ENCODE measurements at regions not wholly inside any gene's neighbourhood (a gene's known extent, or its start where the extent isn't known, plus 50 kb on each side); places are given as distances from the start of the nearest gene placed in this dataset.
"Not testable (repeated sequence)": the region's sequence is repeated elsewhere in the genome, so short reads cannot be mapped to it uniquely, and the experiment has no call there.

DNA sequence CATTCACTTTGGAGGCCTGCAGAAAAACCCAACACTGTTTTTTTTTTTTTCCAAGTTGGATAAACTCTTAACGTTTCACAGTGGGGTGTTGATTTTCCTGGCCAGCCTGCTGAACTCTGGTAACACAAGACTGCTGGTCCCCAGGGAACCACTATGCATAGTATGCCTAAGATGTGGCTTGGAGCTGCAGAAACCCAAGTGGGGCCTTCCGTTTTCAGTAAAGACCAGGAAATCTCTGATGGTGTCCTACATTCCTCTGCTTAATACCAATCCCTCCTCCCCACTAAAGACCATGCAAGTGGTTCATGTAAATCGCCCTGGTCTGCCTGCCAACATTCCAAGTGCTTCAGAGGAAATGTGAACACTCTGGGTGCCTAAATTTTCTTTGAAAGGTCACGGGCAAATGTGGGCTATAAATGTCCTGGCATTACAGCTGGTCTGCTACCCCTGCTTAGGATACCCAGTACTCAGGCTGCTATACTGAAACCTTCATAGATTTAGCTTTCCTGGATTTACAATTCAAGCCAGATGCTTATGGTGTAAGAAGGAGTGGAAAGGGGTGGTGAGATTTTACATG, 615.4 kb downstream of the MAFB start:
- DNase-seq (ENCODE audit: low read depth): no peak

DNA sequence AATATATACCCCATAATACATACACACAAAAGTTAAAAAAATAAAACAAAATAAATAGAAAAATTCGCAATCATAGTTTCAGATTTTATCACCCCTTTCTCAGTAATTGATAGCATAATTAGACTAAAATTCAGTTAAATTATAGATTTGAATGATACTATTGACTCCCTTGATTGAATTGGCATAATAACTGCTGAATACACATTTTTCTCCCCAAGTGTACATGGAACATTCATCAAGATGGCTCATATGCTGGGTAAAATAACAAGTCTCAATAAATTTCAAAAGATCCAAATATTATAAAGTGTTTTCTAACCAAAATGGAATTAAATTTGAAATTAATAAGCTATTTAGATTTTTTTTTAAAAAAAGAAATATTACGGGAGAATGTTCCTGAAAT, 616.1 kb downstream of the MAFB start:
- no peak for DNase-seq (ENCODE audit: low read depth)

DNA sequence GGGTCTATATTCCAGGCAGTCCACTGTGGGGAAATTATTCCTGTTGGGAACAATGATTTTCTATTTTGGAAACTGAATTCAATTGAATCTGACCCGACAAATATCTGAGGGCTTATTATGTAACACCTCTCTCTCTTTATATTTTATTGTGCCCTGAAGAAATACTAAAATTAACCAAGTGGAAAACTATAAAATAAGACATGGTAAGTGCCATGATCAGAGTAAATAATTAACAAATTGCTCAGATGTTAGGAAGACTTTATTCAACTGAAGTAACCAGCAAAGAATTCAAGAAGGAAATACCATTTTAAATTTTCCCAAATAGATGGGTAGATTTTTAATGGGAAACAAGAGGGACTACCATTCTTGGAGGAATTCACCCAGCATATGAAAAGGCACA, 632.9 kb downstream of the MAFB start:
- no peak for DNase-seq (ENCODE audit: low read depth)

DNA sequence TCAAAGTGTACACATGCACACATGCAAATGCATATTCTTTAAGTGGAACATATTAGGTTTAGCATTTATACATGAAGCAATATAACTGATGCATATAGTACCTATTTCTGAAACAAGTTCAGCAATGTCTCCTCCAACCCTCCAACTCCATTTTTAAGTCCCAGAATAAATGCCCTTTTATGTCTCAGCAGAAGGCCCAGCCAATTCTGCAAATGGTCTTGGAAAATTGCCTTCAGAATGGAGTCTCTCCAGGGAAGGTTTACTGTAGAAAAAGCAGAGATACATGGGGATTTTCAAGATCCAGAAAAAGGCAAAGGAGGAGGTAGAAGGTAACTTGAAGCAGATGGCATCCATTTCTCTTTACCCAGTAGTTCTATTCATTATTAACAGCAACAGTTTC, 633.3 kb downstream of the MAFB start:
- DNase-seq (ENCODE audit: low read depth): no peak

DNA sequence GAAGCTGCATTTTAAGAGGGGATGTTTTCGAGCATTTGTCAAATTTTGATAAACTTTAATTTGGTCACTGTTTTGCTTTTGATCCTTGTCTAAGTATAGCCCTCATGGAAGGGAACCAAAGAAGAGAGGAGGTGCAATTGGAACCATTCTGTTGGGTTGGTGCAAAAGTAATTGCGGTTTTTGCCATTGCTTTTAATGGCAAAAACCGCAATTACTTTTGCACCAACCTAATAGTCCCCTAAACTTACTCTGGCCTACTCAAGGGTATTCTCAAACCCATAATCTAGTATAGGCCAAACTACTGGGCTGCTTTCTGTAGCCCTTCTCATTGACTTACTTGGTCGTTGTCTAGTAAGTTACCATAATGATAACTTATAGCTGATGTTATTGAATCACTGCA, 634.7 kb downstream of the MAFB start:
- no peak for DNase-seq (ENCODE audit: low read depth)

DNA sequence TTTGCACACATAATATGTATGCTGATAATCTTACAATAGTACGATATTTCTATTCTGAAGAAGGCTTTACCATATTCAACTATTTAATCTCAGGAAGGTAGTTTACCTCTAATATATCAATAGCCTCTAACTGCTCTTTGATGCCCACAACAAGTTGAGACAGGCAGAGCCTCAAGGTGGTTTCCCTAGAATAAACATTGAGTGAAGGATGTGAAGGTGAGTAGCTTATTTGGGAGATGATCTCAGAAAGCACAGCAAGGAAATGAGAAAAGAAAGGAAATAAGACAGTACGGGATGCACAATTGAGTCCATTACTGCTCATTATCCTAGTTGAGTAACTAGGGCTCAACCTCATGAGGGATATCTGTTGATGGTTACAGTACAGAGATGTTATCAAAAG, 638.4 kb downstream of the MAFB start:
- no peak for DNase-seq (ENCODE audit: low read depth)

DNA sequence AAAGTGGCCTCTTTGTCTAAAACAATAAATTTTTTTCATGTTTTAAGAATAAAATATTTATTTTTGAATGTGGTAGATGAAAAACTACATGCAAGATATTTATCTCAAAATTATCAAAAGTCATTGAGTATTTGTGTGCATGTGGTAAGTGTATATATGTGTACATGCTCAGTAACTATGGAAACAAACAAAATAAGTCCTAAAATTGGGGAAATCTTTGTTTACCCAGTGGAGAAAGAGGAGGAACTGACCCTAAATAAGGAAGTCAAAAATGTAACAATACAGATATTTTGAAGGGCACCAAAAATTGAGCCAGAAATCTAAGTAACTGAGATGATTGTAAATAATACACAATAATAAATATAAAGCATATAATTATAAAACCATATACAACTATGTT, 639.2 kb downstream of the MAFB start:
- DNase-seq (ENCODE audit: low read depth): no peak

DNA sequence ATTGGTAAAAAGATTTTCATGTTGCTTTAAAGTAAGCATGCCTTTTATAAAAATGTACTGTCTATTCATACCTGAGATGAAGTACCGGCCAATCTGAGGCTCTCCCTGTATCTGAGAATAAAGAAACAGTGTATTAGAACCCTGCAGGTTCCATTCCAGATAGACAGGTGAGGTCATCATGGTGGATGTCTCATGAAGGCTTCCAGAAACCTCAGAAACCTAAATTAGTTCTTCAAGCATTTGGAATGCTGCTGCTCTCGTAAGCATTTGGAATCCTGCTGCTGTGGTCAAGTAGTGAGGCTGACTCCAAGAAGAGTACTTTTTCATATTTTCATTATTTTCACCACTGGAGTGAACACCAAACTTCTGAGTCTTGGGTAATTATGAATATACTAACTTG, 642.3 kb downstream of the MAFB start:
- no peak for DNase-seq (ENCODE audit: low read depth)

DNA sequence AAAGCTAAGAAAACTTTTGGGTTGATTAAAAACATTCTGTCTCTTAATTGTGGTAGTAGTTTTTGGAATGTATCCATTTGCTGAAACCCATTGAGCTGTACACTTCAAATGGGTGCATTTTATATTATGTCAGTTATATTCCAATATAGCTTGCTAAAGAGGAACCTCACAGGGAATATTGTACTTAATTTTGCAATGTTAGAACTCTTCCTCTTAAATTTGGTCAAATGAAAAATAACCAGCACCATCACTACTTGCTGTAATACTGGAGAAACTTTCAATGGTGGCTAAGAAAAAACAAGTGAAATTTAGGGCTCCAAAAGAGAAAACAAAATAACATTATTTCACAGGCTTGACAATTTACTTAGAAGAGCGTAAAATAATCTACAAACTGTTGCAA, 651.5 kb downstream of the MAFB start:
- no peak for DNase-seq (ENCODE audit: low read depth)

DNA sequence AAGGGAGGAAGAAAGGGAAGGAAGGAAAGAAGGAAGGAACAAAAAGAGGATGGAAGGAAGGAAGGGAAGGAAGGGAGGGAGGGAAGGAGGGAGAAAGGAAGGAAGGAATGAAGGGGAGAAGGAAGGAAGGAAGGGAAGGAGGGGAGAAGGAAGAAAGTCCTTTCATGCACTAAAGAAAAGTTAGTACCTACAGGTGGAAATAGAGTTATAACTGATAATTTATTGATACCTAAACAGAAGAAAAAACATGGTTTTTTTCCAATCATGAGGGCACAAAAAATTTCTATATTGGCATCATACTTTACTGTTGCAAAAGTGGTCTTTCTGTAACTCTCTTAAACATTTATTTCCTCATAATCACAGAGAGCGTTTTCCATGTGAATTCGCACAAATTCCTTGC, 659.4 kb downstream of the MAFB start:
- DNase-seq (ENCODE audit: low read depth): no peak

DNA sequence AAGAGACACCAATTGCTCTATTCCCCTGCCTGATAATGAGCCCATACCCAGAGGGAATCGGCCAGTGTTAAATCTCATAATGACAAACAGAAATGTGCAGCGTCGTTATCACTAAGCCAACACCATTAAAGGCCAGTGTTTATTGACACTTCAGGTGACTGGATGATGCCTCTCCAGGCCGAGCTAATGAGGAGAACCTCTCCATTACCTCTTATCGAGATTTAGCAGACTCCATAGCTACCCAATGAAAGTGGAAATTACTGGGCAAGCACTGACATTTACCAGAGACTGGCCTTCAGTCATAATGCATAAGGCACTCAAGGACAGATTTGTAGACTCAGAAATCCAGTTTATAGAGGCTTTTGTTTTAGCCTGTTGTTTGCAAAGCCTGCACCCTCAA, 669.5 kb downstream of the MAFB start:
- no peak for DNase-seq (ENCODE audit: low read depth)

DNA sequence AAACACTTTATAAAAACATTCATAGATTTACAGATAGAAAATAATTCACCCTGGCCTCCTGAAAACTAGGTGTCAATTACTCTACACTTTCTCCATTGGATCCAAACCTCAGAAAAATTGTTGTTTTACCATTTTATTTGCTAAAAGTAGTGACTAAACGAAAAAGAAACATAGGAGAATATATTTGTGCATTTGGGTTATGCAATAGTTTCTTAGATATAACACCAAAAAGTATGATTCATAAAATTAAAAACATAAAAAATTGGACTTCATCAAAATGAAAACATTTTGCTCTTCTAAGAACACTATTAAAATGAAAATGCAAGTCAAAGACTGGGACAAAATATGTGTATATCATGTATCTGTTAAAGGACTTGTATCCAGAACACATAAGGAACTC, 671.3 kb downstream of the MAFB start:
- DNase-seq (ENCODE audit: low read depth): no peak

DNA sequence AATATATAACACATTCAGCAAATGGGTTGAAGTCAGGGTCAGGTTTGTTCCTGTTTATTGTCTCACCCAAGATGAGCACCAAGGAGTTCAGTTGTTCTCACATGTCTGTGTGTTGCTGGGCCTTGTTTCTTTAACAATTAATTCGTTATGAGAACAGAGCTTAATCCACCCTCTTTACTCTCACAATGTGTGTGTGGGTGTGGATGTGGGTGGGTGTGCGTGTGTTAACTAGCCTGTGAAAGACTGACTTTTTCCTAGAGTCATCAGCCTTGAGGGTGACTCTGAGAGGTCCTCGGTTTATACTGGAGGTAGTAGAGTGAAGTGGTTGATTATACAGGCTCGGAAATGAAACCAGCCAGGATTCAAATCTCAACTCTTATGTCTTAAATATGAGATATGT, 672.1 kb downstream of the MAFB start:
- no peak for DNase-seq (ENCODE audit: low read depth)

DNA sequence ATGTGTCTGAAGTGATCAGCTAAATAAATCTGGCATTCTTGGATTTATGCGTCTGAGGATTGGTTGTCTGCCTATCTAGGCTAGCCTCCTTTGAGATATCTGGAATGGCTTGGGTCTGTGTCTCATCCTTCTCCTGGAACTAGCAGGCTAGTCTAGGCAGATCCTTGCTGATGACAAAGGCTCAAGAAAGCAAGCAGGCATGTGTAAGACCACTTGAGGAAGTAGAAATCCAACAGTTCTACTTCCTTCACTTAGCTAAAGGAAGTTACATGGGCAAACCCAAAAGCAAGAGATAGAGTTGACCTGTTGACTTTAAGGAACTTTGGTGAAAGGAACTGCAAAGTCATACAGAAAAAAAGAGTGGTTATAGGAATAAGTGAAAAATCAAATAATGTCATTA, 672.6 kb downstream of the MAFB start:
- DNase-seq (ENCODE audit: low read depth): no peak

DNA sequence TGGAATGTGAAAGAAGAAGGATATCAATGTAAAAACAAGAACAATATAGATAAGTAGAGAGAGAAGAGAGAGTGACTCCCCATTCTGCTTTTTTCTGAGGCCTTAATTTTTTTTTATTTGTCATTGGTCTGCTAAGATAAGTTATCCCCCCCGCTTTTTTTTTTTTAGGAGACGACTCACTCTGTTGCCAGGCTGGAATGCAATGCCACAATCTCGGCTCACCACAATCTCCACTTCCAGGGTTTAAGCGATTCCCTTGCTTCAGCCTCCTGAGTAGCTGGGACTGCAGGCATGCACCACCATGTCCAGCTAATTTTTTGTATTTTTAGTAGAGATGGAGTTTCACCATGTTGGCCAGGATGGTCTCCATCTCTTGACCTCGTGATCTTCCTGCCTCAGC, 677.0 kb downstream of the MAFB start:
- DNase-seq (ENCODE audit: low read depth): not testable (repeated sequence)

DNA sequence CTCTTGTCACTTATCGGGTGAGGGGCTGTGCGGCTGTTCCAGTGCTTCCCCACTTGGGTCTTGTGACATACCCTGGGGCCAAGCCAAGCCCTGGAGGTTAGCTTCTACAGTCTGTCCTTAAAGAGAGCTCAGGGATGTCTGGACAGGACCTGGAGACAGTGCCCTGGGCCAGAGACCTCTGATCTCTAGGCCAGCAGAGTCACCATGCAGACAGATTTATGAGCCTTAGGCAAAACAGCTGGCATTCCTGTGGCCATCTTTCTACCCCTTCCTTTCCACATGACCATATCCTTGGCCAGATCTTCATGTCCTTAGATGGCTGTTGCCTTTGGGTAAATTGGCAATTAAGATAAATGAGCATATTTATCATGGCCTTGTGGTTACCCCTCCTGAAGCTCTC, 678.6 kb downstream of the MAFB start:
- no peak for DNase-seq (ENCODE audit: low read depth)

DNA sequence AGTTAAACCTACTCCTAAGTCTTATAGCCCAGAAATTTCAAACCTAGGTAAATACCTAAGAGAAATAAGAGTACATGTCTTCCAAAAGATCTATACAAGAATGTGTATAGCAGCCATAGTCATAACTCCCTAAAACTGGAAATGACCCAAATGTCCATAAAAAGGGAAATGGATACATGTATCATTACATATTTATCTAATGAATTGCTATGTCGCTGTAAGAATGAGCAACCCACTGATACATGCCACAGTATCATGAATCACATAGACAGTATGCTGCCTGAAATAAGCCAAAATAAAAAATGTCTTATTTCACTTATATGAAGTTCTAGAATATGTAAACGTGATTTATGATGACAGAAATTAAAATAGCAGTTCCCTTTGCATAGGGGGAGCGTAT, 679.5 kb downstream of the MAFB start:
- DNase-seq (ENCODE audit: low read depth): no peak

DNA sequence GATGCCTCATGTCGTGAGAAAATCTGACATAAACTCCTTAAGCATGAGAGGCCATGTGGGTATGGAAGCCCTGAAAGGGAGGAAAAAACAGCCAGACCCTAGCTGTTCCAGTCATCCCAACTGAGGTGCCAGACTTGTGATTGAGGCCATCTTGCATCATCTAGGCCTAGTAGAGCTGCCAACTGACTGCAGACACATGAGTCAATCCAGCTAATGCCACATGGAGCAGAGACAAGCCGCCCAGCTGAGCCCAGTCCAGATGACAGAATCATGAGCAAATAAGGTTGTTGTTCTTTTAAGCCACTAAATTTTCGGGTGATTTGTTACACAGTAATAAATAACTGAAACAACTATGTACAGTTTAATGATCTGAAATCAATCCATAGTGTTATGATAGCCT, 680.9 kb downstream of the MAFB start:
- no peak for DNase-seq (ENCODE audit: low read depth)

DNA sequence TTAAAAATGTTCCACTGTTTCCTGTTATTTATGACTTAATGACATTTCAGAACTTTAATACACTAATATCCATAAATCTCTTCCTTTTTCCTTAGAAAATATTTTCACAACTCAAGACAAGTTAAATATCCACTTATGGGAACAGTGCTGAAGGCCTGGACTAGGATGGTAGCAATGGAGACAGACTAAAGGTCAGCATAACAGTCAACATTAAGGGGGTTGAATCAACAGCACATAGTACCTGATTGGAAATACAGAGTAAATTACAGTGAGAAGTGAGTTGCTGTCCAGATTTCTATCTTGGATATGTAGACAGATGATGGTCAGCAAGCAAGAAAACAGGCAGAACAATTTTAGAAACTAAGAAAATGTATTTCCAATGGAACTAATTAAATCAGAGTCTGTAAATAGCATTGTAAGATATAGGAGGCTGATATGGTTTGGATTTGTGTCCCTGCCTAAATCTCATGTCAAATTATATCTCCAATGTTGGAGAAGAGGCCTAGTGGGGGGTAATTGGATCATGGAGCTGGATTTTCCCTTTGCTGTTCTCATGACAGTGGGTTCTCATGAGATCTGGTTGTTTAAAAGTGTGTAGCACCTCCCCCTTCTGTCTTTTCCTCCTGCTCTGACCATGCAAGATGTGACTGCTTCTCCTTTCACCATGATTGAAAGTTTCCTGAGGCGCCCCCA, 682.7 kb downstream of the MAFB start:
- no peak for DNase-seq (ENCODE audit: low read depth)

DNA sequence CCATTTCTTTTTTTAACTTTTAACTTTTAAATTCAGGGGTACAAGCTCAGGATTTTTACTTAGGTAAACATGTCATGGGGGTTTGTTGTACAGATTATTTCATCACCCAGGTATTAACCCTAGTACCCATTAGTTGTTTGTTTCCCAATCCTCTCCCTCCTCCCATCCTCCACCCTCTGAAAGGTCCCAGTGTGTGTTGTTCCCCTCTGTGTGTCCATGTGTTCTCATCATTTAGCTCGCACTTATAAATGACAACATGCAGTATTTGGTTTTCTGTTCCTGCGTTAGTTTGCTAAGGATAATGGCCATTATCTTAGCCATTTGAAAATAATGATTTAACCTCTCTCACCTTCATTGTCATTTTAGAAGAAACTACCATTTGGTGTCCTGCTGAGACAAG, 684.9 kb downstream of the MAFB start:
- DNase-seq (ENCODE audit: low read depth): not testable (repeated sequence)

DNA sequence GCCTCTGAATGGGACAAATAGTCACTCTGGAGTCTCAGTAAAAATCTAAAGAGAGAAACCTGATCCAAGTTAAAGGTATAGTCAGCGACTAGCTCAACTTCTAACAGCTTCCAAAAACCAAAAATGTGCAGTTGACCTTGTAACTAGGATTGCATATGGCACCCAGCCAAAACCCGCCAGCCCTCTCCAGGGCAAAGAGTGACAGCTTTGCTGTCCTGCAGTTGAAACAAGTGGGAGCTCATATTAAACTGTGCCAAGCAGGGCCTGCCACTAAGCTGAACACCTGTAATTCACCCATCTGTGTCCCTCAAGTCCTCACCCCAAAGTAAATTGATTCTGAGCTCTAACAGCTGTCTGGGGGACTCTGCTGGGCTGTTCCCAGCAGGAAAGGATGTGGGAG, 695.3 kb downstream of the MAFB start:
- no peak for DNase-seq (ENCODE audit: low read depth)

DNA sequence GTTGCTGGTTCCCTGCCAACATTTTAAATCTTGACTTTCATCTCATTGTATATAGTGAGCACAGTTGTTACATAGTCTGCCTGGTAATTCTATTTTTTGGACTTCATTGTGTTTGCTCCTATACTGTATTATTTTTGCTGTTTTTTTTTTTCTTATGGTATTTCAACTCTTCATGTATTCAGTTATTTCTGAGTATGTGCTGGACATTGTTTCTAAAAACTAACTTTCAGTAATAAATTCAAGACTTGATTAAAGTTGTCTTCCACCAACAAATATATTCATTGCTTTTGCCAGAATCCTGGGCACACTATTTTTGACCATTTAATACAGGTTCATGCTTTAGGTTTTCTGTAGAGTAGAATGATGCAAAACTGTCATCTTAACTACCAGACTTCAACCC, 698.3 kb downstream of the MAFB start:
- DNase-seq (ENCODE audit: low read depth): no peak

DNA sequence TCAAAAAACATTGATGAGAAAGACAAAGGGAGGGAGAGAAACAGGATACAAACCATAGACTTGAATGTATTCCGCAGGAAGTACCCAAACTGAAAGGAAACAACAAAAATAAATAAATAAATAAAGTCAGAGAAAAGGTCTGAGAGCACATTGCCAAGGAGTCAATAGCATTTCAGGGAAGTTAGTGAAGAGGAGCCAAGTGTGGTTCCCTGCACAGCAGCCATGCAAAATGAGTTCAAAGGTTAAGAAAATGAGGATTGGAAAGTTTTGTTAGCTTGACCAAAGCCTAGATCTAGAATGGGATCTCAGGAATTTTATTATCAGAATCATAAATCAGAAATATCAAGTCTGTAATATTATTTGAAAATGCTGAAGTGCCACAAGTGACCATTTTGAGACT, 700.0 kb downstream of the MAFB start:
- DNase-seq (ENCODE audit: low read depth): no peak

DNA sequence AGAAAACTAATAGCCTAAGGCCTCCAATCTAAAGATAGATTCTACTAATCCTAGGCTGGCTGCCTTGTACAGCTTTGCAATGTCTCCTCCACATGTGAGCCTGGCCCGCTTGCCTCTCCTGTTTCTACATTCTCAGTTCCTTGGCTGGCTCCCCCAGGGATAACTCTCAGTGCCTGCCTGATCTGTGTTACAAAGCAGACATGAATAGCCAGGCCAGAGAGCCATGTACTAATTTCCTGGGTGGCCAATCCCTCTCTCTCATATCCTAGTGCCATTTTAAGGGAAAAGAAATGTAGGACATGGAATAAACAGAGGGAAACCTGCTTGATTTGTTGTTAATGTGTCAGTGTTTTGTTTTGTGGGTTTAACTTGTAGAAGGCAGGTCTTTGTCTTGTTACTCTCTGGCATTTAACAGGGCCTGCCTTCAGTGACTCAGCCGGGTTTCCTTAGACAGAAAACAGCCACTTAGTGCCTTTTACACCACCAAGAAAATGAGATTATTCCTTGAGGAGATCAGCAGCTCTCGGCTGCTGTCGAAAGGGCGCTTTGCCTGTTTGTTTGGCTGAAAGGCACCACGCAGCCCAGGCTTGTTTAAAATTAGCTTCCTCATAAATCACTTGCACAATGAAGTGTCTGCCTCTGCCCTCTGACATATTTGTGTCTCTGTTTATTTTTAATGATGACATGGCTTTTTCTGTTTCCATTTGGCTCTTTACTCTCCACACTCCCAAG, 702.7 kb downstream of the MAFB start:
- no peak for DNase-seq (ENCODE audit: low read depth)

All from activated T-helper 1 cell treated with Interleukin-2 at 50 U/mL for 16 hours (primary cell).